C4-2B (cell line): ENCODE measurements at regions not wholly inside any gene's neighbourhood (a gene's known extent, or its start where the extent isn't known, plus 50 kb on each side); places are given as distances from the start of the nearest gene placed in this dataset.

Source experiments
- ZFX ChIP-seq: fragments of 450-650 bp; IDR thresholded peaks from 2 replicates; pipeline ENCODE4 v1.6.1; 2017
- TF ChIP-seq, protein P1 (sequence below): fragments of 450-650 bp; conservative IDR thresholded peaks from 2 replicates; pipeline ENCODE4 v1.5.1; 2017; ENCODE audit warnings: mild to moderate bottlenecking

DNA sequence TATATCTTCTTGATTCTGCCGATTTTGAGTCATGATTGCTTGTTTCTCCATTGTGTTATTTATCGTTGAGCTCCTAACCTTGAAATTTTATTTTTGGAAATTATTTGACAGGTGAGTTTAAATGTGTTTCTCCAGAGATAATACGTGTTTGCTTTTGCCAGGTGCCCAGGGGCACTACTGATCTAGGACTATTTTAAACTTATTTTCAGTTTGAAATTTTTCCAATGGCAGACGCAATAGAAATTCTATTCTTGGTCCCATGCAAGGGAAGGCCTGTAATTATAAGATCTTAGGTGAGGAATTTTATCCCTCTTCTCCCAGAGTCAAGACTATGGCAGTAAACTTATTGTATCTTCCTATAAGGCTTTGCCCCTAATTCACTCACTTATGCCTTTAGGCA lies 252.8 kb downstream of the AEBP2 start:
- TF ChIP-seq, protein P1, sequence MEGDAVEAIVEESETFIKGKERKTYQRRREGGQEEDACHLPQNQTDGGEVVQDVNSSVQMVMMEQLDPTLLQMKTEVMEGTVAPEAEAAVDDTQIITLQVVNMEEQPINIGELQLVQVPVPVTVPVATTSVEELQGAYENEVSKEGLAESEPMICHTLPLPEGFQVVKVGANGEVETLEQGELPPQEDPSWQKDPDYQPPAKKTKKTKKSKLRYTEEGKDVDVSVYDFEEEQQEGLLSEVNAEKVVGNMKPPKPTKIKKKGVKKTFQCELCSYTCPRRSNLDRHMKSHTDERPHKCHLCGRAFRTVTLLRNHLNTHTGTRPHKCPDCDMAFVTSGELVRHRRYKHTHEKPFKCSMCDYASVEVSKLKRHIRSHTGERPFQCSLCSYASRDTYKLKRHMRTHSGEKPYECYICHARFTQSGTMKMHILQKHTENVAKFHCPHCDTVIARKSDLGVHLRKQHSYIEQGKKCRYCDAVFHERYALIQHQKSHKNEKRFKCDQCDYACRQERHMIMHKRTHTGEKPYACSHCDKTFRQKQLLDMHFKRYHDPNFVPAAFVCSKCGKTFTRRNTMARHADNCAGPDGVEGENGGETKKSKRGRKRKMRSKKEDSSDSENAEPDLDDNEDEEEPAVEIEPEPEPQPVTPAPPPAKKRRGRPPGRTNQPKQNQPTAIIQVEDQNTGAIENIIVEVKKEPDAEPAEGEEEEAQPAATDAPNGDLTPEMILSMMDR, result no peak
- no peak for TF ChIP-seq ZFX
